Liver (tissue), 3 donors: ENCODE measurements at regions not wholly inside any gene's neighbourhood (a gene's known extent, or its start where the extent isn't known, plus 50 kb on each side); places are given as distances from the start of the nearest gene placed in this dataset.

Experiments used
- TAF1 ChIP-seq: conservative IDR thresholded peaks from 2 replicates; pipeline ENCODE4 v1.6.1; 2016; ENCODE audit warnings: antibody characterized with exemption, mild to moderate bottlenecking
- TF ChIP-seq, protein P1 (sequence below): fragments of 150-350 bp; IDR thresholded peaks from 2 replicates; pipeline ENCODE4 v1.5.1; 2017; ENCODE audit warnings: improper control_type of control experiment, low read depth, low read length; ENCODE audit not compliant: missing input control
- donor health status: healthy.
- donor health status: healthy.

DNA sequence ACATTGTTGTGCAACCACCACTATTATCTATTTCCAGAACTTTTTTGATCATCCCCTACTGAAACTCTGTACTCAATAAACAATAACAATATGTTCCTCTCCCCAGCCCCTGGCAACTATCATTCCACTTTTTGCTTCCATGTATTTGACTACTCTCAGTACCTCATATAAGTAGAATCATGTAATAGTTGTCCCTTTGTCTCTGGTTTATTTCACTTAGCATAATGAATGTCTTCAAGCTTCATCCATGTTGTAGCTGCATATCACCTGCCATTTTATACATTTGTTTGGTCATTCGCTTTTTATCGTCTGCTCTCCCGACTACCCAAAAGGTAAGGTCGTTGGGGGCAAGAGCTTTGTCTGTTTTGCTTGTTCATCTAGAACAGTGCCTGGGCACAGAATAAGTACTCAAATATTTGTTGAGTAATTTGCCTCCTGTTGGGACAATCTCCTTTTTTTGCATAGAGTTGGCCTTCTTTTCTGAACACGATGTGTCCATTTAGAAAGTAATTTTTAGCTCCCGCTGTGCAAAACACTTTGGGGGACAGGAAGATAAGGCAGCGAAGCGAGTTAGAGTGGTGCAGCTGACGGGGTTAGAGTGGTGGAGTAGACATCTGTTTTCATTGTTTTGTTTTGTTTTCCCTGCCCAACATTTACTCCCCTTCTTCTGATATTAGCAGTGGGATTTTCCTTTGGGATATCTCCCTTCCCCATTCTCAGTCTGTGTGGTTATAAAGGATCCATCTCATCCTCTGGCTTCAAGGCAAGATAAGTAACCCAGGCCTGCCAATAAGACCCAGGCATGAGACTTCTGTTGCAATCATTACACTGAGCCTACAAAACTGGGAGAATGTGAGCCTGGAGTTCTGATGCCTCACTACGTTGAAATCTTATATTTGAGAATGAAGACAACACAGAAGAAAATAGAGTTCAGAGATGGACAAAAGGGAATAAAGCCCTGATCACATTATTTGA, 83.4 kb upstream of the RNU6-1 start:
- TF ChIP-seq, protein P1, sequence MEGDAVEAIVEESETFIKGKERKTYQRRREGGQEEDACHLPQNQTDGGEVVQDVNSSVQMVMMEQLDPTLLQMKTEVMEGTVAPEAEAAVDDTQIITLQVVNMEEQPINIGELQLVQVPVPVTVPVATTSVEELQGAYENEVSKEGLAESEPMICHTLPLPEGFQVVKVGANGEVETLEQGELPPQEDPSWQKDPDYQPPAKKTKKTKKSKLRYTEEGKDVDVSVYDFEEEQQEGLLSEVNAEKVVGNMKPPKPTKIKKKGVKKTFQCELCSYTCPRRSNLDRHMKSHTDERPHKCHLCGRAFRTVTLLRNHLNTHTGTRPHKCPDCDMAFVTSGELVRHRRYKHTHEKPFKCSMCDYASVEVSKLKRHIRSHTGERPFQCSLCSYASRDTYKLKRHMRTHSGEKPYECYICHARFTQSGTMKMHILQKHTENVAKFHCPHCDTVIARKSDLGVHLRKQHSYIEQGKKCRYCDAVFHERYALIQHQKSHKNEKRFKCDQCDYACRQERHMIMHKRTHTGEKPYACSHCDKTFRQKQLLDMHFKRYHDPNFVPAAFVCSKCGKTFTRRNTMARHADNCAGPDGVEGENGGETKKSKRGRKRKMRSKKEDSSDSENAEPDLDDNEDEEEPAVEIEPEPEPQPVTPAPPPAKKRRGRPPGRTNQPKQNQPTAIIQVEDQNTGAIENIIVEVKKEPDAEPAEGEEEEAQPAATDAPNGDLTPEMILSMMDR: no peak
- no peak for TF ChIP-seq TAF1
